HG02588 (cell line): ENCODE measurements at regions not wholly inside any gene's neighbourhood (a gene's known extent, or its start where the extent isn't known, plus 50 kb on each side); places are given as distances from the start of the nearest gene placed in this dataset.

ENCODE experiments used
- ATAC-seq: cut with Tn5 transposase; IDR thresholded peaks from one replicate; pipeline ENCODE4 v1.9.1; 2021; ENCODE audit warnings: mild to moderate bottlenecking, moderate library complexity; ENCODE audit not compliant: unreplicated experiment

GRCh38 chr4:180866933-180867643 lies 1376.1 kb upstream of the TENM3 start:
- ATAC-seq: no peak

GRCh38 chr4:180870623-180871022 lies 1372.6 kb upstream of the TENM3 start:
- ATAC-seq: no peak

DNA sequence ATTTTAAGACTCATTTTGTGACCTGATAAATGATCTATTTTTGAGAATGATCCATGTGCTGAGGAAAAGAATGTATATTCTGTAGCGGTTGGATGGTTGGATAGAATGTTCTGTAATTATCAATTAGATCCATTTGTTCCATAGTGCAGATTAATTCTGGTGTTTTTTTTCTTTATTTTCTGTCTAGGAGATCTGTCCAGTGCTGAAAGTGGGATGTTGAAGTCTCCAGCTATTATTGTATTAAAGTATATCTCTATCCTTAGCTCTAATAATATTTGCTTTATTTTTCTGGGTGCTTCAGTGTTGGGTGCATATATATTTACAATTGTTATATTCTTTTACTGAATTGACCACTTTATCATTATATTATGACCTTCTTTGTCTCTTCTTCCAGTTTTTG lies 1344.9 kb upstream of the TENM3 start:
- ATAC-seq: no peak

GRCh38 chr4:180900781-180901180 lies 1342.4 kb upstream of the TENM3 start:
- no peak for ATAC-seq

DNA sequence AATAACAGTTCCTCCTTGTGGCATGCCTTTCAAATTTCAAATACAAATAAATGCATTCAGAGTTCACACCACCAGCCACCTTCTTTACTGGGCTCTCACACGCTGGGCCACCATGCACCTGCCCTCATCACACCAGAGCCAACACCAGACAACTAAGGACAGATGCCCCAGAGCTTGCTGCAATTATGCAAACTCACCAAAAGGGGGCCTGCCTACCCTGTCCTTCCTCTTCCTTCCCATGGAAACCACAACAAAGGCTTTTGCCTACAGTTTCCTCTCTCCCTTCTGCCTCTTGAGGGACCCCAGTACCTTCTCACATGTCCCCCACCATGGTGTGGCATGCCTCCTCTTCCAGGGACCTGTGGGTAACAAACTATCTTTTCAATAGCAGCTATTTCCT lies 1333.9 kb upstream of the TENM3 start:
- no peak for ATAC-seq

GRCh38 chr4:180913750-180914149 lies 1329.5 kb upstream of the TENM3 start:
- no peak for ATAC-seq

- ATAC-seq: no peak
Observed at GRCh38 chr4:180923486-180923885, 1319.7 kb upstream of the TENM3 start.

DNA sequence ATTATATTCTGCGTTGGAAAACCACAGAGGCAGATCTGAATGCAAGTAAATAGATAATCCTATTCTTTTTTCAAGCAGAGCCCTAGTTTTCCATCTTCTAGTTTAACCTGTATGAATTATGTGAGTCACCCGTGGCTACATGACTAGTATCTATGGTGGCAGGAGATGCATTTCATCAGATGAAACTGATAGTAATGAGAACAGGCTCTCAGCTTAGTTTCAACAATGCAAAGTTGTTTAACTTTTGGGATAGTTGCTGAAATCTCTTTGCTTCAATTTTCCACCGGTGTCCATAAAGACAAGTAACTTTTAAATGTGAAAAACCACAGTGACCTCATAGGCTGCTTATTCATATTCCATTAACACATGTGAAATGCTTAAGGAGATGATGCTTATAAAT lies 1317.4 kb upstream of the TENM3 start:
- no peak for ATAC-seq

DNA sequence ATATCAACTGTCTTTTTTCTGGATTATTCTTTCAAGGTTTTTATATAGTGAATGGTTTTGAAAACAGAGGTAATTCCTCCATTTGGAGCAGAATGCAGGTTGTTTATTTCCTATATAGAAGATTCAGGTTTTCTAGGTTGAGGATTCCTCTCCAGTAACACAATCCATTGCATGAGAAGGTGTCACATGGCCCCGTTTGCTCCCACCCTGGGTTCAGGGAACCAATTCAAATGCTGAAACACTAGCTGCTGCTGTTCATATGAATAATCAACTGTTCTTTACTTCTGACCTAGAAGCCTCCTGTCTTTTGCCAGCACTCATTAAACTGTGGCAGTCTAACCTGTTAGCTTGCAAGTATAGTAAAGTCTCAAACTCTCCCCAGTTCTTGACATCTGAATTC lies 1316.9 kb upstream of the TENM3 start:
- ATAC-seq: no peak

DNA sequence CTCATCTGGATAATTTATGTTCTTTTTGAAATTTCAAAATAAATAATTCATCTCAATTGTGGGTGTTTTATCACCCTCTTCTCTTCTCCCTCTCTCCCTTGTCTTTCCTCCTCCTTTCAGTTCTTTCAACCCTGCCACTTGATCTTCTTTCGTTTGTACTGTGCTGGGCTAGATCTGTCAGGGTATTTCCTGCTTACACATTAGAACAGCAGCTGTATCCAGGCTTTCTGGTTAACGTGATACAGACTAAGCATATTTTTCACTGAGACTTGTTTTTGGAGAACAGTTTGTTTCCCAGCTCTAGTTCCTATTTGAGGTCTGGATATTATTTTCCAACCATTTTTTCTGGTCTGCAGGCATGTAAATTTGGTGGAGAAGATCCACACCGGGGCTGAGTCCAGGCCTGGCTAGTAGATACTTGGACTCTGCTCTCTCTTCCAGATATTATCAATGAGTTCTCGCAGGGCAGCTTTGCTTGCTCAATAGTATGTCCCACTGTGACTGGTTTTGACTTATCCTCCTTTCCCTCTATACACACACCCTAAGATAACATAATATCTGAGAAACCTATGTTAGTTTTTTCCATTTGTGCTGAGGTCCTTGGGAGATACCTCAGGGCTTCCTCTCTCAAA lies 1310.7 kb upstream of the TENM3 start:
- ATAC-seq: no peak

- no peak for ATAC-seq
Observed at GRCh38 chr4:180937083-180937482, 1306.1 kb upstream of the TENM3 start.

- ATAC-seq: no peak
Observed at GRCh38 chr4:180940680-180941079, 1302.5 kb upstream of the TENM3 start.

GRCh38 chr4:180942367-180942916 lies 1300.8 kb upstream of the TENM3 start:
- no peak for ATAC-seq

GRCh38 chr4:180946188-180946587 lies 1297.0 kb upstream of the TENM3 start:
- no peak for ATAC-seq

DNA sequence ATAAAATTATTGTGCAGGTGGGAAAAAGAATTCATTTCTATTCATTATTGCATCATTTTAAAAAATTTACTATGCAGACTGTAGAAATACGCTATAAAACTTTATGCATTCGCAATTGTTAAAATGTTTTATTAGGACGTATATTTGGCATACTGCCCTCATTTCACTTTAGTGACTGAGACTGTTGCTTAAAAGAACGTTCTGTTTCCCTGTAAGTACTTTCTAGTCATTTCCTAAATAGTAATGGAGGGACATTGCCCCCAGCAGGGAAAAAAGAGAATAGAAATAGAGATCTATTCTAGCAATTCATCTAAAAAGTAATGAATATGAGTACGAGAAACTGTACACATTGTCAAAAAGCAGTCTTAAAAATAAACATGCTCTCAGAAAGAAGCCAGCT lies 1295.8 kb upstream of the TENM3 start:
- no peak for ATAC-seq

GRCh38 chr4:180949424-180950213 lies 1293.6 kb upstream of the TENM3 start:
- ATAC-seq: no peak

DNA sequence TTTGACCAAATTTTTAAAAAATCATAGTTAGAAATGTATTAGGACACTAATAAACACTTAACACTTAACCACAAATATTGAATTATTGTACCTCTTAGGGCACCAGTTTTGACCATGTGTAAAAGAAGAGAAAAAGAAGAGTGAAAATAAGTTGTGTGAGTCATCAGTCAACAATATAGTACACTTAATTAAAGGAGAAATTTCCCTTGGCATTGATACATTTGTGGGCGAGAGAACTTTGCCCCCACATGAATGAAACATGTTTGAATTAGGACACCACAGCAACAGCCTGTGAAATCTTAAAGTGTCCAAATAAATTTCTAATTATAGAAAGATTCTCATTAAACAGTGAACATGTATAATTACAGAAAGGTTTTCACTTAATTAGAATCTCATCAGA lies 1292.8 kb upstream of the TENM3 start:
- no peak for ATAC-seq

DNA sequence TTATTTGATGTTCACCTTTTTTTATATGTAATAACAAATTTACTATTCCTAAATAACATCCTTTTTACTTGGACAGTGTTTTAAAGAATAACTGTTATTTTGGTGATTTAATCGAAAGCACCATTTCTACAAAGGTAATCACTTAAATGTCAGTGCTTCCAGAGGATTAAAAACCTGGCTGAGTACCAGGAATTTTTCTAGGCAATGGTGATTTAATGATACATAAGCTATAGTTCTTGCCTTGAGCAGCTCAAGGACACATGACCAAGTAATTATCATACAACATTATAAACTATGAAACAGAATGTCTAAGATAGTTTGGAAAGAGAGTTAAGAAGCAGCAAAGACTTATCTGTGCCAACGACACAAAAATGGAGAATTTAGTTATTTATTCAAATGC lies 1291.9 kb upstream of the TENM3 start:
- no peak for ATAC-seq

DNA sequence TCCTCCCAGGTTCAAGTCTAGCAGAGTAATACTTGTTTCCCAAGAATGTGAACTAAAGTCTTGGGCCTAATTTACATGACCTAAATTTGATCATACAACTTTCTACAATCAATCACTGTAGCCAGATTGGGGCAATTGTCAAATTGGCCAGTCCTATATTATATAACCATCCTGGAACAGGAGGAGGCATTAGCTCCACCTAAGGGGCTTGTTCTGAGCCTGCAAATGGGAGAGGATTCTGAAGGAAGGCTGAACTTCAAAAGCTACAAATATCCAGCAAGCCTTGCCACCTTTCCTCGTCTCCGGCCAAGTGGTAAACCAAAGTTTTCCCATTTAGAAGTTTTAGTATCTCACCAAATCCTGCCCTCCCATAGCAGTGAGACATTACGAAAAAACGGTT lies 1289.6 kb upstream of the TENM3 start:
- ATAC-seq: no peak

DNA sequence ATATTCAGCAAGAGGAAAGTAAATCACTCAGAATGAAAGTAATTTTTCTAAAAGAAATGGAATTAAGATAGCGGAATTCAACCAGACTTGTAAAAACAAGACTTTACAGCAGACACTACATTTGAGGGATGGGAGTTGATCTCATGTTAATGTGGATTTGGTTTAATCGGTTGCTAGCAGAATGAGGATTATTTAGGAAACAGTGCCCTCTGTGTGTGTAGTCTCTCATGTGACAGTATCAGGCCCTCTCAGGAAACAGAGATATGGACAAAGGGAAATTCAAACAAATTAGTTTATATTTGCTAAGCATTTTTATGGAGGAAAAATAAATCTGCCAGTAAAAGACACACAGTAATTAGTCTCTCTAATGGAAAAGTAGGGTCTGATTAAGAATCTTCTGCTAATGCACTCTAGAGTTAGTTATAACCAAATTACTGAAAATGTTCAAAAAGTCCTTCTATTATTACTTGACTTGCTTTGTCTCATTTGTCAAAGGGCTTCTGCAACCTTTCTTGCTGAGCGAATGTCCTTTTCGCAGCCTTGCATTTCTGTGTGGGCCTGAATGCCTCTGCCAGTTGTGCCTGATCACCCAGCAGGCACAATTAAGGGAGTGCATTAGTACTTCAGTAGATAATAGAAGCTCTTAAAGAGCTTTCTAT lies 1282.3 kb upstream of the TENM3 start:
- no peak for ATAC-seq

DNA sequence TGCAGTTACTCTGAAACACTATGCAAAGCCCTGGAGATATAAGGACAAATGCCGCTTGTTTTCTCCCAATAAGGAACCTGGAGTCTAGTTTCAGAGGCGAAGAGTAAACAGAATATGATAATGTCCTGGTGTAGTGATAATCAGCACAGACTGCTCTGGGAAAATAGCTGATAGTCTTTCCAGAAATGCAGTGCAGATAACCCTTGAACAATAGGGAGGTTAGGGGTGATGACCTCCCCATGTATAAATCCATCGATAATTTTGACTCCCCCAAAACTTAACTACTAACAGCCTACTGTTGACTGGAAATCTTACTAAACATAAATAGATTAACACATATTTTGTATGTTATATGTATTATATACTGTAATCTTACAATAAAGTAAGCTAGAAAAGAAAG lies 1280.9 kb upstream of the TENM3 start:
- no peak for ATAC-seq
